NCI-H1105 treated with DMSO at 0.1 percent for 48 hours (cell line): ENCODE measurements at regions not wholly inside any gene's neighbourhood (a gene's known extent, or its start where the extent isn't known, plus 50 kb on each side); places are given as distances from the start of the nearest gene placed in this dataset.
"Not testable (repeated sequence)": the region's sequence is repeated elsewhere in the genome, so short reads cannot be mapped to it uniquely, and the experiment has no call there.

Experiments
- DNase-seq: peaks from one replicate; lab custom pipeline; 2025; lab: John Stamatoyannopoulos, UW

DNA sequence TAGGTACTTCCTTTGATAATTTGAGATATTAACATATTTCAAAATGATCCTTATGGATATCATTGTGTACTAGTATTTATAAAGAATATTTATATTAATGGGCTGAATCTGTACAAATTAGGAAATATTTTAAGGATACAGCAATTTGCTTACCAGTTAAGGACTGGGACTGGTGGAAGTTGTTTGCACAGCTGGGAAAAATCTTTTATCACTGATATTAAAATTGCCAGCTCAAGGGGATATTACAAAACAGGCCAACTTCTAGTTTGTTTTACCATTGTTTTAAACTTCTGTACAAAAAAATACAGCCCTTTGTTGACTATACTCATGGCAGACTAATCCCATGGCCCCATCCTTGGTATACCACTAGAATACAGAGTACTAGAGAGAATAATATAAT, 133.2 kb upstream of the DDHD1 start:
- DNase-seq: no peak

DNA sequence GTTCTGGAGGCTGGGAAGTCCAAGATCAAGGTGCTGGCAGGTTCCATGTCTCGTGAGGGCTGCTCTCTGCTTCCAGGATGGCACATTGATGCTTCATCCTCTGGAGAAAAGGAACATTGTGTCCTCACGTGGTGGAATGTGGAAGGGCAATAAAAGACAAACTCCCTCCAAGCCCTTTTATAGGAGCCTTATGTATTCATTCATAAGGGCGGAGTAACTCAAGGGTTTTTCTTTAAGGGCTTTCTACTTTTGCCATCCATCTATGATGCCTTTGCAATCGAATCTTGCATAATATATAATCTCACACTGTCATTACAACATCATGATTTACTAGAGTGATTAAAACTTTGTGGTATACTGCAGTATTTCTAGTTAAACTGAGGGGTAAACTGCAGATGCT, 132.7 kb upstream of the DDHD1 start:
- no peak for DNase-seq

DNA sequence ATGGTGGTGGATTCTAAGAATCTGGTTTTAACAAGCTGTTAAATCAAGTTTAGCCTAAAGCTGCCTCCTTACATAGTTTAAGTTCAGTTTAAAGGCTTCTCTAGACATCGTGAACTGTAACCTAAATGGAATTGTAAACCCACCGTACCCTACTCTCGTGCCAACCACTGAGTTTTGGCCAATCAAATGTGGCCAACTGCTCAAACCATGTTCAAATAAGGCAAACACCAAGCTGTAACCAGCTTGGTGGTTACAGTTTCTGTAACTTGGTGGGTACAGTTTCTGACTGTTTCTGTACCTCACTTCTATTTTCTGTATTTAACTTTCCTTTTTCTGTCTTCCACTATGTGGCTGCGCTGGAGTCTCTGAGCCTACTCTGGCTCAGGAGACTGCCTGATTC, 131.9 kb upstream of the DDHD1 start:
- no peak for DNase-seq

DNA sequence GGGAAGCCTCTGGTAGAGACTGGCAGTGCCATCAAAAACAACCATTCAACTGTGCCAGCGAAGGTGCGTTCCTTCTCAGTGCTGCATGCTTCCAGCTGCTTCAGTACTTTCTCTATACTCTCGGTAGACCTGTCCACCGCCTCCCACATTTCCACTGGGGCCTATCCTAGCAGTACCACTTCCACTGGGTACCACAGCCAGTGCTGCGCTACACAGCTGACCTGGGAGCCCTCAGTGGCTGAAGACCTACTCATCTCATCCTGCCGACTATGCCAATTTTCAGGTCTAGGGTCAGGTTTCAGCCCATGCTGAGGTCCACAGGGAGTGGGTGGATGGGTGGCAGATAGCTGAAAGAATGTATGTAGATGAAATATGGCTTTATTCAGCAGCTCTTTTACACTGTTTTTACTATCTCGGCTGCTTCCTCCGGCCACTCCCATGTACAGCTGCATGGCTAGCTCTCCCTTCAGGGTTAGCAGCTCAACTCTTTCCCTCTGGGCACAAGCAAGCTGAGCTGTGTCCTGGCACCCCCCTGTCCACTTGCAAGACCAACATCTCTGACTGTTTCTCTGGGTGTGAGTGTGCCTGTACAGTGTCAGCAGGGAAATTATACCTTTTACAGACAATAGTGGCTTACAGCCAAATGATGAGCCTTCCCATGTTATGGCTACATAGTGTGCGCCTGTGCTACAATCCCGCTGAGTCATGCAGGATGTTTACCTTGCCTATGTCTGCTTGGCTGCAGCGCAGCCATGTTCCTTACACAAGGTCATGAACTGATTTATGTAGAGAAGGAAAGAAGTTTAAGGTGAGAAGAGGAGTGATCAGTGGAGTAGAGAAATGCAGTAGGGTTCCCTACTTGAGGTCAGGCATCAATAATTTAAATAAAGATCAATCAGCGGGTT, 125.7 kb upstream of the DDHD1 start:
- no peak for DNase-seq

DNA sequence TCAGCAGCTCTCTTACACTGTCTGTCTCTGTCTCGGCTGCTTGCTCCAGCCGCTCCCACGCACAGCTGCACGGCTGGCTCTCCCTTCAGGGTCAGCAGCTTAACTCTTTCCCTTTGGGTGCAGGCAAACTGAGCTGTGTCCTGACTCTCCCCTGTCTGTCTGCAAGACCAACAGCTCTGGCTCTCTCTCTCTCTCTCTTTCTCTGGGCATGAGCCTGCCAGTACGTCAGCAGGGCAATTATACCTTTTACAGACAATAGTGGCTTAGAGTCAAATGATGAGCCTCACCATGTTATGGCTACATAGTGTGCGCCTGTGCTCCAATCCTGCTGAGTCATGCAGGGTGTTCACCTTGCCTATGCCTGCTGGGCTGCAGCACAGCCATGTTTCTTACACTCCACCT, 120.5 kb upstream of the DDHD1 start:
- DNase-seq: no peak

DNA sequence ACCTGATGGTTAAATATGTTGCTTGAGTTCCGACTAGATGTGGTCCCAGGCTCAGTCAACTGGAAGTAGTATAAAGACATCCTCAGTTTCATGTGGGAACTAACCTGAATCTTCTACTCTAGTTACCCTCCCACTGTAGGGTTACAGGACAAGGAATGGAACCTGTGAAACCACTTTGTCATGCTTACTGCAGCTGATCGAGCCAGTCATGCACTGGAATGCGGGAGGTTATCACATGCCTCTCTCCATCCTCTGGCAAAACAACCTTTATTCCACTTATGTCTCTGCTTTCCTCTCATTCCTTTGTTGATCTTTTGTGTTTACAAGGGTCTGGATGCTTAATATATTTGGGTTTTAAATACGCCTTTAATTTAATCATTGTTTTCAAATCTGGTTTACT, 111.9 kb upstream of the DDHD1 start:
- DNase-seq: no peak

DNA sequence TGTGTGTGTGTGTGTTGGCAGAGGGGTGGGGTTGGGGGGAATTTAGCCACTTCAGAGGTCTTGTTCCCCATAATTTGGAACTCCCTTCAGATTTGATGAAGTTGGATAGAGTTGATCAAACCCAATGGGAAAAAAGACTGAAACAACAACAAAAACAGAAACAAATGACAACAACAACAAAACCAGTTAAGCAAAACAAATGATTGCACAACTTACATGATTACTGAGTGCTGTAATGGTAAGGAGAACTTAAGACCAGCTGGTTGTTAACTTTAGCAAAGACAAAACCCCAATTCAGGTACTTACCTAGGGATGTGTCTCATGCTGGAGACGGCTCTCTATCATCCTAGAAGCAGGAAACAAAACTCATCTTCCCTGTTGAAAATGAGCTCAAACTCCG, 107.8 kb upstream of the DDHD1 start:
- no peak for DNase-seq

DNA sequence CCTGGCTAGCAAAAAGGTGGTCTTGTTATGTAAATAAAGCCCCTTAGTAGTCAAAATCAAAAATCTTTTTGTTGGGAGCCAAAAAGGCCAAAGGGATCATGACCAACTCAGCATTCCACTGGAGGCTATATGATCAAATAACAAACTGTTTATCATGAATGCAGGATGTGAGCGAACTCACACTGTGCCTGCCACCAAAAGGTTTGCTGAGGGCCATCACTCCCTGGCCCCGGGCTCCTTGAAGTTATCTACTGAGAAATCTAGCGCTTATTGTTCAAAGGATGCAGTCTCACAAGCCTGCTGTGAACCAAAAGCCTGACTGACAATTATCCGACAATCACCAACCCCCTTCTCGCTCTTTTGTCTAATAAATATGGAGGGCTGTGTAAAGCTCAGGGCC, 107.2 kb upstream of the DDHD1 start:
- DNase-seq: no peak

DNA sequence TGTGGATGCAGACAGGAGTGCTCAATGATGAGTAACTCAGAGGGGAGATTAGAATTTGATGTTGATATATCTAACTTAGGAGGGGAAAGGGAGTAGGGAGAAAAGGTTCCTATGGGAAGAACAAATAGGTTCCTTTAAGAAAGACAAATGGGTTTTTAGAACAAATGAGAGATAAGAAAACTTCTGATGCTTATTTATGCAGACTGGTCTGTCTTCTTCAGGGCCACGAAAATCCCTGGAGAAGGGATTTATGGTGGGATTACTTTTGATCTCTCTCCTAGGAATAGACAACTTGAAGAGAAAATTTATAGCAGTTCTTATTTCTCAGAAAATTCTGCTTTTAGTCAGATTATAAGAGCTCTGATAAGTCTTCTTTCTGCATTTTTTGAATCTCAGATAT, 99.0 kb upstream of the DDHD1 start:
- no peak for DNase-seq

DNA sequence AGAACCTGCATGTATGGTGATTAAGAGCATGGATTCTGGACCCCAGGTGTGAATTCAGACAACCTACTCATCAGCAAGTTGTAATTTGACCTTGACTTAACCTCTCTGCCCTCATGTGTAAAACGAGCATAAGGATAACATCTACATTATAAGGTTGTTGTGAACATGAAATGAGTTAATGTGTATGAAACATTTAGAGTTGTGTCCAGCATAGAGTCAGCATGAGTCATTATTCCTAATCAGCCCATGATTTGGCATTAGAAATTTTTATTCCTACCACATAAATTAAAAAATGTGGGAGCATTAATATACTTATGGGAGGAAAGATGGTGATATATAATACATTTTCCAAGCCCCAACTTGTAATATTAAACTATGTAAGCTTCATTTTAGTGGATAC, 95.9 kb upstream of the DDHD1 start:
- no peak for DNase-seq

DNA sequence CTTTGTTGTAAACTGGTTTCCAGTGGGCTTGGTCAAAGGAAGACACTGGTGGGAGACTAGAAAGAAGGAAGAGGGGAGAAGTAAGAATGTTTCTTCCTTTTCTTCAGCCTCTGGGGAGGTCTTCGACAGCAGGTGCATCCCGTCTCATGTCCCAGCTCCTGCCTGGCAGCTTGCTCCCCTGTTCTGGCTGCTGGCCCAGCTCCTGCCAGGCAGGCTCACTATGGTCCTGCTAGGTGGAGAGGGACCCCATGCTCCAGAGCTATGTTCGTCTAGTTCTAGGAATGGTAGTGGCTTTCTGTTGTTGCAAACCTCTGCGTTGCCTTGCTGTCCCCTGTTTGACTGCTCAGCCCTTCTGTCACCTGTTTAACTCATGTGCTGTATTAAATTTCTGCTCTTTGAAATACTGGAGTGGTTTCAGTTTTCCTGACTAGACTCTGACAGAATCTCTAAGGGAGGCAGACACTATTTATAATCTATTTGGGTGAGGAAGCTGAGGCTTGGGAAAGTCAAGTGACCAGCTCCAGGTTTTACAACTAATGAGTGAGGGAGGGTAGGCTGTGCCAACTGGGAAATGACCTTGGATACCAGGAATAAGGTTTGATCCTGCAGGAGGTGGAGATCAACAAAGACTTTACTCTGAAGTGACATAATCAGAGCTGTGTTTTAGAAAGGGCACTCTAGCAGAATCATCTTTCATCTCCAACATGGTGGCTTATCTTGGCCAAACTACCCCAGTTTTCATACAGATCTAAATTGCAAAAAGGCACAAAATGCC, 94.7 kb upstream of the DDHD1 start:
- no peak for DNase-seq

DNA sequence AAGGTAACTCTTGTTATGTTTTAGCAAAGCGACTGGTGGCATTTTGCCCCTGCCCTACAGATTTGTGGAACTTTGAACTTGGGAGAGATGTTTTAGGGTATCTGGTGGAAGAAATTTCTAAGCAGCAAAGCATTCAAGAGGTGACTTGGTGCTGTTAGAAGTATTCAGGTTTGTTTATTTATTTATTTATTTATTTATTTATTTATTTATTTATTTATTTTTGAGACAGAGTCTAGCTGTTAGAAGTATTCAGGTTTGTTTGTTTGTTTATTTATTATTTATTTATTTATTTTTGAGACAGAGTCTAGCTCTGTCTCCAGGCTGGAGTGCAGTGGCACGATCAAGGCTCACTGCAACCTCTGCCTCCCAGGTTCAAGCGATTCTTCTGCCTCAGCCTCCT, 89.8 kb upstream of the DDHD1 start:
- DNase-seq: not testable (repeated sequence)

DNA sequence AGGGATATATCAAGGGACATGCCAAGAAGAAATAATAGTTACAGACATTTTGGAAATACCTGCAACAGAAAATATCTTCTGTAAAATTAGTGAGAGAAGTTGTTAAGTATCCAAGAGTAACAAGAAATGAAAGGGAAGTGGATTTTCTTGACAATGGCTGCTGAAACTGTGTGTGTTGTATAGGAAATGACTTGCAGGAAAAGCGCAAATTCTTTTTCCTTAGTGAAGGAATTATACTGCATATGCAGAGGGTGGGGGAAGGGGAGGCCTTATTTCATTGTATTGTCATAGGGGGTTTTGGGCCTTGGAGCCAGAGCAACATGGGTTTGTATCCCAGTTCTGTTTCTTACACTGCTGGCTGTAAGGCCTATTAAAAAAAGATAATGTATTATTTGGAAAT, 84.4 kb upstream of the DDHD1 start:
- DNase-seq: no peak

DNA sequence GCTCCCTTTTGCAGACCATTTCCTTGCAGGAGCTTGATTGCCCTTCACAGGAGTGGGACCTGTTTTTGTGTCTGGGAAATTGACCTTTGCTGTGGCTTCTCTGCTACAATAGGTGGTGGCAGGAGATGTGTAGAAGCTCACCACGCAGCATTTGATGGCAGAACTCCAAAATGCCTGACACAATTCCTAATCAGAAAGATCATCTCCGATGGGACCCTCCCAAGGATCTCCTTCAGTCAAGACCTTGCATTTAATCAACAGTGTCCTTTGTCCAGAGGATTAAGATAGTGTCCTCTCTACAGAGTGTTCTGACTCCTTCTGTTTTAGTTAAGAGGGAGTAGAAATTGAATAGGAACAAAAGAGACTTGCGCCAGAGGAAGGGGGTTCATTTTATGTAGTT, 83.6 kb upstream of the DDHD1 start:
- DNase-seq: no peak

DNA sequence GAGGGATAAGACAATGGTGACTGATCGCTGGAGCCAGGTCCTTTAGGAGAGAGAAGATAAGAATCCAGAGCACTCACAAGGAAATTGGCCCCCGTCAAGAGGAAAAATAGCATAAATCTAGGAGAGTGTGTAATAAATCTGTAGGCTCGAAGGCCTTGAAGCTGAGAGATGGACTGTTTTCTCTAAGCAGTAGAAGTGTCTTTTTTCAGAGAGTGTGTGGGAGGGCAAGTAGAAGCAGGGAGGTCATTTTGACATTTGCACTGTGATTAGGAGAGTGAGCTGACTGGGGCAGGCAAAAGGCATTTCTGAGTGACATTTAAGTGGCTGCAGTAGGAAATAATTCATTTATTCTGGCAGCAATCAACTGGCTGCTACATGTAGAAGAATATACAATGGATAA, 78.0 kb upstream of the DDHD1 start:
- DNase-seq: no peak

DNA sequence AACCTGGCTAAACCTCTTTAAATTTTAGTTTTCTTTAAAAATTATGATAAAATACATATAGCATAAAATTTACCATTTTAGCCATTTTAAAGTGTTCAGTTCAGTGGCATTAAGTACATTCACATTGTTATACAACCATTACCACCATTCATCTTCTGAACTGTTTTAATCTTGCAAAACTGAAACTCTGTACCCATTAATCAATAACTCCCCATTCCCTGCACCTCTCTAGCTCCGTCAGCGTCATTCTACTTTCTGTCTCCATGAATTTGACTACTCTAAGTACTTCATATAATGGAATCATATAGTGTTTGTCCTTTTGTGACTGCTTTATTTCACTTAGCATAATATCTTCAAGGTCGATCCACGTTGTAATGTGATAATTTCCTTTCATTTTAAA, 75.8 kb upstream of the DDHD1 start:
- no peak for DNase-seq

DNA sequence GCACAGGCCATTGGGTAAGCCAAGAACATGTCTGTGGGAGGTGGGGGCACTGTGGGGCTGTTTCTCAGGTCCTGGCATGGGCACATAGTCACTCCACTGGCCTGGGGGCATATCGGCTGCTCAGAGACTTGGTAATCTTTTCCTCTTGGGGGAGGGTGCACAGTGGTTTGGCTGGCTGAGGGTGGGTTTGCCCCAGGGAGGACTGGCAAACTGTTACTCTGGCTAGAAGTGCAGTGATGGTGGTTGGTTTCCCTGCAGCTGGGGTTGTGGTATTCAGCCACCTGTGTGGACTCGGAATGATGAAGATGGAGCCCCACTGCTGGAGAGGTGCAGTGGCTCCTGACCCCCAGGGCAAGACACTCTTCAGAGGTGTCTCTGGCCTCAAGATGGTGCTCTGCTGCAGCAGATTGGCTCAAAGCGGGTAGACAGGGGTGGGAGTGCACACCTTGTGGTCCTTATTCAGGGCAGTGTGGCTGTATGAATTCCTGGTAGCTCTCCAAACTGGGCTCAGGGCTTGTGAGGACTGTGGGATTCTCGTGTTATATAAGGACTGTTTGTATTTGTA, 74.1 kb upstream of the DDHD1 start:
- no peak for DNase-seq

DNA sequence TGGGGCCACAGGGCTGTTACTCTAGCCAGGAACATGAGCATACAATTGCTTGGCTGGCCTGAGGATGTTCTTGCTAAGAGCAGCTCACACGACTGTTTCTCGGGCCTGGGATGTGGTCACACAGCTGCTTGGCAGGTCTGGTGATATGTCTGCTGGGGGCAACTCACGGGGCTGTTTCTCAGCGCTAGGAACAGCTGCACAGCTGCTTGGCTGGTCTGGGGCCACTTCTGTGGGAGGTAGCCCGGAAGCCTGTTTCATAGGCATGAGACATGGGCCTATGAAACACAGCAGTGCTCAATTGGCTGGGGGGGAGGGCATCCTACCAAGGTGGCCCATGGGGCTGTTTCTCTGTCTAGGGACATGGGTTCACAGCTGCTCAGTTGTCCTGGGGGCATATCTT, 73.4 kb upstream of the DDHD1 start:
- DNase-seq: no peak

DNA sequence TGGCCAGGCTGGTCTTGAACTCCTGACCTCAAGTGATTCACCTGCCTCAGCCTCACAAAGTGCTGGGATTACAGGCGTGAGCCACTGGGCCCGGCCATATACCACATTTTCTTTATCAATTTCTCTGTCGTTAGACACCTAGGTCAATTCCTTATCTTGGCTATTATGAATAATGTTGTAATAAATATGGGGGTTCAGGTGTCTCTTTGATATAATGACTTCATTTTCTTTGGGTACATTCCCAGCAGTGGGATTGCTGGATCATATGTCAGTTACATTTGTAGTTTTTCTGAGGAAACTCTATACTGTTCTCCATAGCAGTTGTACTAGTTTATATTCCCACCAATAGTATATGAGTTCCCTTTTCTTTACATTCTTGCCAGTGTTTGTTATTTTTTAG, 67.8 kb upstream of the DDHD1 start:
- no peak for DNase-seq

DNA sequence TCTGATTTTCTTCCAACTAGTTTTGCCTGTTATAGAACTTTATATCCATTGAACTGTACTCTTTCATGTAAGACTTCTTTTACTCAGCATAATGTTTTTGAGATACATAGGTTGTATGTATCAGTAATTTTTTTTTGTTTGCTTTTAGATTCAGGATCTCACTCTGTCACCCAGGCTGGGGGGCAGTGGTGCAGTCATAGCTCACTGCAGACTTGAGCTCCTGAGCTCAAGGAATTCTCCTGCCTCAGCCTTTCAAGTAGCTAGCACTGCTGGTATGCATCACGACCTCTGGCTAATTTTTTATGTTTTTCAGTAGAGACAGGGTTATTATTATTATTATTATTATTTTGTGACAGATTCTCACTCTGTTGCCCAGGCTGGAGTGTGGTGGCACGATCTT, 65.0 kb upstream of the DDHD1 start:
- DNase-seq: no peak

DNA sequence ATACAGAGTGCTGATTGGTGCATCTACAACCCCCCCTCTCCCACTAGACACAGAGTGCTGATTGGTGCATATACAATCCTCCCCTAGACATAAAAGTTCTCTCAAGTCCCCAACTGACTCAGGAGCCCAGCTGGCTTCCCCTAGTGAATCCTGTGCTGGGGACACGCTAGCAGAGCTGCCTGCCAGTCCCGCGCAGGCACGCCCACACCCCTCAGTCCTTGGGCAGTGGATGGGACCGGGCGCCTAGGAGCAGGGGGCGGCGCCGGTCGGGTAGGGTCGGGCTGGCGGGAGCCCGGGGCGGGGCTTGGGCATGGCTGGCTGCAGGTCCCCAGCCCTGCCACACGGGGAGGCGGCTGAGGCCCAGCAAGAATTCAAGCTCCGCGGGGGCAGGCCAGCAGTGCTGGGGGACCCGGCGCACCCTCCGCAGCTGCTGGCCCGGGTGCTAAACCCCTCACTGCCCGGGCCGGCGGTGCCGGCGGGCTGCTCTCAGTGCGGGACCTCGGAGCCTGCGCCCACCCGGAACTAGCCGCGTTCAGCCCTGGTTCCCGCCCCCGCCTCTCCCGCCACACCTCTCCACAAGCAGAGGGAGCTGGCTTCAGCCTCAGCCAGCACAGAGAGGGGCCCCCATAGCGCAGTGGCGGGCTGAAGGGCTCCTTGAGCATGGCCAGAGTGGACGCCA, 64.3 kb upstream of the DDHD1 start:
- peak; percentile 60 for DNase-seq

DNA sequence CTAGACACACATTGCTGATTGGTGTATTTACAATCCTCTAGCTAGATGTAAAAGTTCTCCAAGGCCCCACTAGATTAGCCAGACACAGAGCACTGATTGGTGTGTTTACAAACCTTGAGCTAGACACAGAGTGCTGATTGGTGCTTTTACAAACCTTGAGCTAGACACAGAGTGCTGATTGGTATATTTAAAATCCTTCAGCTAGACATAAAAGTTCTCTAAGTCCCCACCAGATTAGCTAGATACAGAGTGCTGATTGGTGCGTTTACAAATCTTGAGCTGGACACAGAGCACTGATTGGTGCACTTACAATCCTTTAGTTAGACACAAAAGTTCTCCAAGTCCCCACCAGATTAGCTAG, 63.8 kb upstream of the DDHD1 start:
- not testable (repeated sequence) for DNase-seq

DNA sequence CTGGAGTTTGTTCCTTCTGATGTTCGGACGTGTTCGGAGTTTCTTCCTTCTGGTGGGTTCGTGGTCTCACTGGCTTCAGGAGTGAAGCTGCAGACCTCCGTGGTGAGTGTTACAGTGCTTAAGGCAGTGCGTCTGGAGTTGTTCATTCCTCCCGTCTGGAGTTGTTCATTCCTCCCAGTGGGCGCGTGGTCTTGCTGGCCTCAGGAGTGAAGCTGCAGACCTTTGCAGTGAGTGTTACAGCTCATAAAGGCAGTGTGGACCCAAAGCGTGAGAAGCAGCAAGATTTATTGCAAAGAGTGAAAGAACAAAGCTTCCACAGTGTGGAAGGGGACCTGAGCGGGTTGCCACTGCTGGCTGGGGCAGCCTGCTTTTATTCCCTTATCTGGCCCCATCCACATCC, 63.4 kb upstream of the DDHD1 start:
- not testable (repeated sequence) for DNase-seq
